ENCODE measurements at regions not wholly inside any gene's neighbourhood (a gene's known extent, or its start where the extent isn't known, plus 50 kb on each side); places are given as distances from the start of the nearest gene placed in this dataset.

GRCh38 chr2:222017252-222017850, 281.4 kb downstream of the PAX3 start:
- intact Hi-C loops (cut with DNase I; ENCODE audit: low total_unique reads) = no loop called here
- Histone ChIP-seq H3K36me3 (no peaks in the 10 kb centered on the region), H3K27ac (no peak overlapping the region), H3K4me3 (no peak overlapping the region), H3K27me3 (no peaks in the 10 kb centered on the region), H3K9me3 (no peaks in the 10 kb centered on the region), H3K4me1 (no peaks in the 10 kb centered on the region)
- TF ChIP-seq CTCF (IDR thresholded peaks at IDR 0.05) (no peak), POLR2A (IDR thresholded peaks at IDR 0.05) (no peak)
- no peak for DNase-seq

GRCh38 chr2:222013889-222014288, 284.9 kb downstream of the PAX3 start:
- intact Hi-C loops (cut with DNase I; ENCODE audit: low total_unique reads) = no loop called here
- DNase-seq = no peak
- H3K27me3 ChIP-seq = no peaks in the 10 kb centered on the region
- no peak overlapping the region for H3K27ac ChIP-seq
- no peak for TF ChIP-seq POLR2A (IDR thresholded peaks at IDR 0.05)
- TF ChIP-seq CTCF (IDR thresholded peaks at IDR 0.05) = no peak
- H3K36me3 ChIP-seq = no peaks in the 10 kb centered on the region
- no peak overlapping the region for H3K4me3 ChIP-seq
- H3K4me1 ChIP-seq = no peaks in the 10 kb centered on the region
- H3K9me3 ChIP-seq = no peaks in the 10 kb centered on the region

GRCh38 chr2:222000326-222000725, 298.5 kb downstream of the PAX3 start:
- Histone ChIP-seq H3K4me3 (no peak overlapping the region), H3K27me3 (no peaks in the 10 kb centered on the region), H3K27ac (no peak overlapping the region), H3K36me3 (no peaks in the 10 kb centered on the region), H3K9me3 (no peaks in the 10 kb centered on the region), H3K4me1 (no peaks in the 10 kb centered on the region)
- intact Hi-C loops (cut with DNase I; ENCODE audit: low total_unique reads) = no loop called here
- TF ChIP-seq CTCF (IDR thresholded peaks at IDR 0.05) (no peak), POLR2A (IDR thresholded peaks at IDR 0.05) (no peak)
- no peak for DNase-seq

GRCh38 chr2:221999717-222000116, 299.1 kb downstream of the PAX3 start:
- Histone ChIP-seq H3K4me1 (no peaks in the 10 kb centered on the region), H3K27me3 (no peaks in the 10 kb centered on the region), H3K27ac (no peak overlapping the region), H3K36me3 (no peaks in the 10 kb centered on the region), H3K9me3 (no peaks in the 10 kb centered on the region), H3K4me3 (no peak overlapping the region)
- TF ChIP-seq CTCF (IDR thresholded peaks at IDR 0.05) (no peak), POLR2A (IDR thresholded peaks at IDR 0.05) (no peak)
- no peak for DNase-seq
- intact Hi-C loops (cut with DNase I; ENCODE audit: low total_unique reads) = no loop called here

- no peaks in the 10 kb centered on the region for H3K9me3 ChIP-seq
- no peak for TF ChIP-seq CTCF (IDR thresholded peaks at IDR 0.05)
- TF ChIP-seq POLR2A (IDR thresholded peaks at IDR 0.05) = no peak
- no peaks in the 10 kb centered on the region for H3K4me1 ChIP-seq
- no peak overlapping the region for H3K27ac ChIP-seq
- no peak overlapping the region for H3K4me3 ChIP-seq
- DNase-seq = no peak
- no peaks in the 10 kb centered on the region for H3K36me3 ChIP-seq
- intact Hi-C loops (cut with DNase I; ENCODE audit: low total_unique reads) = no loop called here
- no peaks in the 10 kb centered on the region for H3K27me3 ChIP-seq
Measured at GRCh38 chr2:221999166-221999565, 299.6 kb downstream of the PAX3 start.

Data from uterus (tissue), 3 donors.